GM19328 (cell line): ENCODE measurements at regions not wholly inside any gene's neighbourhood (a gene's known extent, or its start where the extent isn't known, plus 50 kb on each side); places are given as distances from the start of the nearest gene placed in this dataset.

Source experiments
- ATAC-seq: cut with Tn5 transposase; IDR thresholded peaks from one replicate; pipeline ENCODE4 v1.9.1; 2021; ENCODE audit warnings: mild to moderate bottlenecking, moderate library complexity; ENCODE audit not compliant: unreplicated experiment

DNA sequence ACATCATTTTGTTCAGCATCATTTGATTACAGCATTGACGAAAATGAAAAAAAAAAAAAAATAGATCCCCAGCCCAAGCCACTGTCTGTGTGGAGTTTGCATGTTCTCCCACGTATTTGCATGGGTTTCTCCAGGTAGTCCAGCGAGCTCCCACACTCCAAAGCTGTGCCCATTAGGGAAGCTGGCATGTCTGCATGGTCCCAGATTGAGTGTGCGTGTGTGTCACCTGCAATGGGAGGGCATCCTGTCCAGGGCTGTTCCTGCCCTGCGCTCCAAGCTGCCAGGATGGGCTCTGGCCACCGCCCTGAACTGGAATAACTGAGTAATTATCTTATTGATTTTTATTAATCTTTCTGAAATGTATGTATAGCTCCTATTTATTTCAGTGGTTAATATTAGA lies 88.6 kb downstream of the KLF12 start:
- ATAC-seq, result no peak

DNA sequence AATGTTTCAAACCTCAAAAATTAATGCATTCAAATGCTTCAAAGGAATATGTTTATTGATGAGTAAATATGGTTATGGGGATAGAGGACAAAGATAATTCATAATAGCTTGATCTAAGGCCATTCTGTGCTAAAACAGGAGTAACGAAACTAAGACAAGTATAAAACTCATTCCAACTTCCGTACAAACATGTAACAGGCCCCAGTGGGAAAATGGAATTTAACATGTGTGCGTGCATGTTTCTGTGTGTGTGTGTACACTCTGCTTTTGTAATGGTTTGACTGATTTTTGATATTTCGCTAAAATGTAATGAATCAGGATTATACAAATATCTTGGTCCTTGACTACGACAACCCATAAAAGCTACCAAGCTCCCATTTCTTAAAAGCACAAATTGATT lies 91.0 kb downstream of the KLF12 start:
- no peak for ATAC-seq

DNA sequence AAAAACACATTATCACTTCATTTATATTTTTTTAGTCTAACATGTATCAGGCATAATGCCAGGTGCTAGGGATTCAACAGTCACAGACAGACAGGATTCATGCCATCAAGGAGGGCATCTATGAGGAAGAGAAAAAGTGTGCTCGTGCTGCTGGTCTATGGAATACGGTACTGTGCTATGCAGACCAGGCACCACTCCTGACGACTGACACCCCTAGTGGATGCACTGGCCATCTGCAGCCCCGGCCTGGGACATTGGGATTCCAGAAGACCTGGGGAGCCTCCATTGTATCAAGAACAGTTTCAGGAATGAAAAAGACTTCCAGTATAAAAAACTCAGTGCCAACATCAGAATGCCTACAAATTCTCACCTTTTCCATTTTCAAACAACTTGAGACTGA lies 94.0 kb downstream of the KLF12 start:
- ATAC-seq, result peak; percentile 92

GRCh38 chr13:74039667-74040066 lies 94.5 kb downstream of the KLF12 start:
- no peak for ATAC-seq

GRCh38 chr13:74039154-74039553 lies 95.0 kb downstream of the KLF12 start:
- ATAC-seq, result no peak

DNA sequence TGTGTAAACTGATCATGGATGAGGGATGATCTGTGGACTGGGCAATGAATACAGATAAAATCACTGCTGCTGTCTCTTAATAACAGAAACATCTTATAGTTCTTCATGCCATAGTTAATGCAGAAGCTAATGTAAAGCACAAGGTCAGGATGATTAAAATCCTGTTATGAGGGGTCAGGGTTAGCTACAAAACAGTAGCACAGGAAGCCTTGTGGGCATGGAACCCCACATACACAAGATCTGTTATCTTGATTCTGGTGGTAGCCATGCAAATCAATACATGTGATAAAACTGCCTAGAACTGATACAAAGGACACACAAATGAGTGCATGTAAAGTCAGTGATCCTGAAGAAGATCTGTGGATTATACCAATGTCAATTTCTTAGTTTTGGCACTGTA lies 96.4 kb downstream of the KLF12 start:
- no peak for ATAC-seq

DNA sequence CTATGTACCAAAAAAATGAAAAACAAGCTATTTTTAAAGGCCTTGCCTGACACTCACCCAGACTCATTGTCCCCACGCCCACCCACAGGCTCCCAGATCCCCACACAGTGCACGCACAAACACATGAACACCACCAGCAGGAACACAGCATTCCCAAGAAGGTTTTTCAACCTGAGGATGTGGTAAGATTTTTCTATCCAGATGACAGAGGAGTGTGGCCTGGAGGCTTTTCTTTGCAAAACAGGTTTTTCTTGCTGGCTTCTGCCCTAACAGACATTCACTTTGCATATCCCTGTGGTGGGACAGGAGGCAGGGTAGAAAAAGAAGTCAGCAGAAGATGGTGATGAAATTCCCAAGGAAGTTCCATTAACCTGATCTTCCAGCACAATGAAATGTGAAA lies 97.8 kb downstream of the KLF12 start:
- ATAC-seq, result no peak

GRCh38 chr13:74035896-74036295 lies 98.3 kb downstream of the KLF12 start:
- no peak for ATAC-seq

DNA sequence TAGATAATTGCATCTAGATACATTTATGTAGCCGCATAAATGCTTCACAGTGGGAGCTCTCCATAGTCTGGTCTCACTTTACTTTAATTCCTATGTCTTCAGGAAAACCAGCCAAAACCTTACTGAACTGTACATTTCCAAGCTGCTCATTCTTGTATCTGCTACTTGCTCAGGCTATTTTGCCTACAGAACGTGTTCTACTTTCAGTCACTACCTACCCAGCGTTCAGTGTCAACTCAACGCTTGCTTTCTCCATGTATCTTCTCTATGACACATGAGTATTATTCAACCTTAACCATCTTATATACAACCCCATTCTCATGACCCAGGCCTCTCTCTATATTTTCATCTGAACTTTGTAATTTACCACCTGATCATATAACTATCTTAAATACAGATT lies 101.9 kb downstream of the KLF12 start:
- ATAC-seq, result no peak

DNA sequence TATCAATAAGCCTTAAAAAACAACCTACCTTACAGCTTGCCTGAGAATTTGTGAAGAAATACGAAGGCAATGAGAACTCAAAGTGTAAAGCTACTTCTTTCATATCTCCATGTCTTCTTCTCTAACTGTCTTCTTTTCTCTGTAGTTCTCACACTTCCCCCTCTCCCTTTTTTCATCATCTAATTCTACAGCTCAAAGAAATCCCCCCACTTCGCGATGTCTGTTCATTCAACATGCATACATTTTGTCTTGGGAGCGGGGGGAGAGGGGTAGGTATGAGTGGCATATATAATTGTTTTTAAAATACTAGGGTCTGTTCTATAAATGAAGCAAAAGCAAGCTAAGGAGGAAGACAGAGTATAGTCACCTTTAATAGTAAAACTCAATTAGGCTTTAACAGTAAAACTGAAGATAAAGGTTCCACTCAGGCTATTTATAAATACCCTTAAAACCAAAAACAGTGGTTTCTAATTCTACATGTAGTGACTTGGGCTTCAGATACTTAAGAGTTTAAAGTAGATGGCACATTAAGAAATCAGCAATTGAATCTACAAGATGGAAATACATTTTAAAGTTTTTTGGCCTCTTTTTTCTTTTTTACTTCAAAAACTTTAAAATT lies 106.9 kb downstream of the KLF12 start:
- peak; percentile 42 for ATAC-seq

- ATAC-seq, result peak; percentile 91
Measured at GRCh38 chr13:74026753-74027152, 107.5 kb downstream of the KLF12 start.

- no peak for ATAC-seq
Measured at GRCh38 chr13:74025369-74025768, 108.8 kb downstream of the KLF12 start.

DNA sequence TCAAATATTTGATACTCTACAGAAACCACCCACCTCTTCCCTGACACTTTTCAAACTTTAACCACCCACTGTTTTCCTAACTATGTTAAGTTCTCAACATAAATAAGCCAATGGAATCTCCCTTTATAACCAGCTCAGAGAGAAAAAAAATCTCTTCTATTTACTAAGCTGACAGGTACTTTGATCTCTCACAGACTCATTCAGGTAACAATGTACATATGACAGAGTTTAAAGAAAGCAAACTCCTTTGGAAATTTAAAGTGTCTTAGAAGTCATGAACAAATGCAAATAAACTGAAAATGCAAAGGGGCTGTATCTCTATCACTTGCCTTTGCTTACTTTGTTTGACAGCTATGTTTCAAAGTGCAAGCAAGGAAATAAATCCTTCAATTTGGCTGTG lies 109.3 kb downstream of the KLF12 start:
- no peak for ATAC-seq

GRCh38 chr13:74024314-74024713 lies 109.9 kb downstream of the KLF12 start:
- ATAC-seq, result no peak

DNA sequence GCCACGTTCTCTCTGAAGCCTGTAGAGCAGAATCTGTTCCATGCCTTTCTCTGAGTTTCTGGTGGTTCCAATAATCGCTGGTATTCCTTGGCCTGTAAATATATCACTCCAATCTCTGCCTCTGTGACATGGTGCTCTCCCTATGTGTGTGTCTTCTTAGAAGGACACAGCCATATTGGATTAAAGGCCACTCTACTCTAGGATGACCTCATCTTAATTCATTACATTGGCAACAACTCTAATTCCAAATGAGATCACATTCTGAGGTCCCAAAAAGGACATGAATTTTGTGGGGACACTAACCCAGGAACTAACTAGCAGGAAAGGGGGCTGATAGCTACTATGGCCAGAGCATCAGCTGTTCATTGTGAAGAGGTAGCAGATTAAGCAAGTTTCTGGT lies 110.7 kb downstream of the KLF12 start:
- no peak for ATAC-seq

DNA sequence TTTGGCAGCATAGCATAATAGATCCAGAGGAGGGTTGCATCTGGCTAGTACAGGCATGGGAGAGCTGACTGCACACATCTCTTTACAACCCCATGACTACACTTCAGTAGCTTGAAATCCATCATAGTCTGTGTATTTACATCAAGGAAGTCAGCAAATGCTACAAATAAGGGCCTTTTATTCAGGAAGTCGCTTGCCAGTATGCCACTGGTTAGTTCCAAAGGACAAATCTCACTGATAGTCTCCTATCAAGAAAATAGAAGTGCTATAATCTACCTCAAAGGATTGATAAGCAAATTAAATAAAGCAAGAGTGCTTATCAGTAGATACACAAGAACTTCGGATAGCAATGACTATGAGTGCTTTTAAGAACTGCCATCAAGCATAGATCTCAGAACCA lies 112.7 kb downstream of the KLF12 start:
- no peak for ATAC-seq

DNA sequence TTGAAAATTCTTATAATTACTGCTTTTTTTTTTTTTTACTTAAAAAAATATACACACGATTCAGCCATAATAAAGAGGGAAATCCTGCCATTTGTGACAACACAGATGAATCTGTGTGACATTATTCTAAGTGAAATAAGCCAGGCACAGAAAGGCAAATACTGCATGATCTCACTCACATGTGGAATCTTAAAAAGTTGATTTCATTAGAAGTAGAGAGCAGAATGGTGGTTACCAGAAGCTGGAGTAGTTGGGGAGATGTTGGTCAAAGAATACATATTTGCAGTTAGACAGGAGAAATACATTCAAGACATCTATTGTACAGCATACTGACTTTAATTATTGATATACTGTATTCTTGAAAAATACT lies 116.2 kb downstream of the KLF12 start:
- ATAC-seq, result no peak

DNA sequence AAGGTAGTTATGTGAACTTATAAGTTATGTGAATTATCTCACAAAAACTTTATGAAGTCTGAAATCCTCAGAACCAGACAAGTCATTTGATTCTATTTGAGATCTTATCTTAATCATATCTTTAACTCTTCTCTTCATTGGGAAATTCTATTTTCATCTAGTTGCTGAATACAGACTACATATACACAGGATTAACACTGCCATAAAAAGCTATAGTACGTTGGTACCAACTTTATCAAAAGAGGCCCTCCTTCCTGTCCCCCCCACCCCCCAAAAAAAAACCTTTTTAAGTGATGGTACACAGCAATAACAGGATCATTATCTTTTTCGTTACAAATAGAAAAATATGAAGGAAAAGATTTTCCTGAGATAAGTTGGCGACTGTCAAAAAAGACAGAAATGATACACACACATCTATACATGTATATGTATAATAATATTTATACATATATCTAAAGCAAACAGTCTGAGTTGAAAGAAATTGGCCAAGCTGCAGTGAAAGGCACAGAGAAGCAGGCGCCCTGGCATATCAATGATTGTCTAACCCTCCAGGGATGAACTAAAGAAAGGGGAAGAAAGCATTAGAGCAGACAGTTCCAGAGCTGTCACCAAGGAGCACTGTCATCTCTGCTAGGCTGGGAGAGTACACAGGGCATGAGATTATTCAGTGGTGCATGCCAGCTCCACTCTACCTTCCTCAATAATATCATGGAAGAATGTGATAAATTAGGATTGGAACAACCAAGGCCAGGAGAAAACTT lies 116.7 kb downstream of the KLF12 start:
- ATAC-seq, result no peak

- ATAC-seq, result no peak
Measured at GRCh38 chr13:74015137-74015536, 119.1 kb downstream of the KLF12 start.

DNA sequence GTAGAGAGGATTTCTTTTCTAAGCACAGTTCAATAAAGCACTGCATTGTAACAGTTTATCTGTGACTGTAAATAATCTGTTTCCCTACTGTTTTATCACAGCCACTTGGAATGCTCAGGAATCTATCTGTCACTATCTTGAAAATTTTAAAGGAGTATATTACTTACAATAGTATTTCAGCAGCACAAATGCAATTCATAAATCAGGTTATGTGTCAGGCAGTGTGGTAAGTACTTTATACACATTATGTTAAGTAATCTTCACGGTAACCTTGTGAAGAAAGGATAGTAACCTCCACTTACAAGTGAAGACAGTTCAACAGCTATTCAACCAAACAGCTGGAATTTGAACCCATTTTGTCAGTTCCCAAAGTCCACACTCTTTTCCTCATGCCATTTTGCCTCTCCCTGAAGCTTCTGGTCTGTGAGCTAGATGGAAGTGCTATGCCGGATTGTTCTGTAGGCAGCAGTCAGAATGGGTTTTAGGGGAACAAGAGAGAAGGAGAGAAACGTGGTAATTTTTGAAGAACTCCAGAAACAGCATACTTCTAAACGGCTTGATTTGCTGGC lies 125.0 kb downstream of the KLF12 start:
- ATAC-seq, result no peak

DNA sequence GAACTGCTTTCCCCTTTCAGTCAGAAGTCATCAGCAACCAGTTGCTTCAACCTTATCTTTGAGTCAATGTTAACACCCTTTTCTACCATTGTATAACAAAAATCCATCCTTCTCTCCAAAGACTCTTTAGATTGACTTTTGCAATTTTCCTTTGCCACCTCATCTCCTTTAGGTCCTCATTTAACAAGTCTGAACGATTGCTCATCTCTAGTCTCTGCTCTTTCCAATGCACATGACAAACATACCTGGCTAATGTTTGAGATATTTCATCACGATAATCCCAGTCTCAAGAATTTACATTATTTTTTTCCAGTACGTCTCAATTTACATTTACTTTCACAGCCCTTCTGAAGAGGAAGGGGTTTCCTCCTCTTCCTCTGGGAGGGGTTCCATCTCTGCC lies 127.5 kb downstream of the KLF12 start:
- no peak for ATAC-seq

DNA sequence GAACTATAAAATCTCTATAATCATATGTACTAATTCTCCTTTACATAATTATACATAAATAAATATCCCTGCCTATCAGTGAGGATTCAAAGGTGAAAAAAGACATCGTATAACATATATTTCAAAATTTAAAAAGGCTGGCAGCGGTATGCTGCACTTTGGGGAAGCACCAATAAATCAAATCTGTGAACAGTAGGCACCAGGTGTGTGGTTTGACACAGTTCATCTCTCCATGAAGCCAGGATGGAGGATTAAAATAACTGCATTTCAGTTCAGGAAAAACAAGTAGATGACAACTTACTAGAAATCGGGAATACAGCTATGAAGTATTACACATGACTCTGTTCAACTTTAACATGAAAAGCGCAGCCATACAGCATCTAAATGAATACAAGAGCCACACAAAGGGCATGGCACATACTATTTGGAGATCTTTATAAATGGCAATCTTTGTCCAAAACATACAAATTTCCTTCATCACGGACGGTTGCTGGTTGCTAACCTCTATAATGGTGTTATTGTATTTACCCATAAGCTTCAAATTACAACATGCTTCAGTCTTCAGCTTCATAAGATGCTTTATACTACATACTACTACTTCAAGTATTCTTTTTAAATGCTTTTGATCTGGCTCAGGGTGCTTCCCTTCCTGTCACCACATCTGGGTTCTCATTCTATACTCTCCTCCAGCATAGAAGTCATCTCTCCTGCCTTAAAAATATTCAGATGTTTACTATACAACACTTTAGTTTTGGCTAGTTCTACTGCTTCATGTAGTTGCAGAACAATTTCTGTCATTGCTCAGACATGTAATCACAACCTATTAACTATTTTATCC lies 128.7 kb downstream of the KLF12 start:
- ATAC-seq, result no peak
